Lung (tissue), 11 donors: ENCODE measurements at regions not wholly inside any gene's neighbourhood (a gene's known extent, or its start where the extent isn't known, plus 50 kb on each side); places are given as distances from the start of the nearest gene placed in this dataset.
"Not testable (repeated sequence)": the region's sequence is repeated elsewhere in the genome, so short reads cannot be mapped to it uniquely, and the experiment has no call there.

ENCODE experiments used
- ATAC-seq: fragments of 200-7000 bp; cut with Tn5 transposase; one replicate; pipeline ENCODE4 v1.9.1; 2020; ENCODE audit warnings: moderate number of reproducible peaks; ENCODE audit not compliant: insufficient read depth, low FRiP score
- DNase-seq, 3 donors: peaks; one replicate each; pipeline ENCODE4 v3.0.0-alpha.2; 2013 to 2017
- H3K27ac ChIP-seq, 2 donors: one replicate each; pipeline ENCODE4 v1.5.1; 2013; ENCODE audit warnings: mild to moderate bottlenecking in 2 of 2, moderate library complexity in 2 of 2, control low read depth in 1 of 2, inconsistent platforms in 1 of 2, low read depth in 1 of 2, low read length in 1 of 2
- H3K27me3 ChIP-seq, 3 donors: one replicate each; pipeline ENCODE4 v1.5.1; 2013; ENCODE audit warnings: low read length in 2 of 3; ENCODE audit not compliant: control insufficient read depth in 3 of 3, insufficient read depth in 3 of 3
- H3K36me3 ChIP-seq, 4 donors: one replicate each; pipeline ENCODE4 v1.5.1; 2013; ENCODE audit warnings: low read length in 4 of 4, mild to moderate bottlenecking in 1 of 4, moderate library complexity in 1 of 4; ENCODE audit not compliant: control insufficient read depth in 4 of 4, insufficient read depth in 4 of 4
- H3K4me1 ChIP-seq, 5 donors: one replicate each; pipeline ENCODE4 v1.5.1; 2013; ENCODE audit warnings: low read length in 5 of 5, mild to moderate bottlenecking in 2 of 5, moderate library complexity in 1 of 5; ENCODE audit not compliant: control insufficient read depth in 5 of 5, insufficient read depth in 5 of 5
- H3K4me3 ChIP-seq: one replicate; pipeline ENCODE4 v1.5.1; 2013; ENCODE audit warnings: mild to moderate bottlenecking, control low read depth, moderate library complexity
- H3K9ac ChIP-seq, 2 donors: one replicate each; pipeline ENCODE4 v1.5.1; 2013; ENCODE audit warnings: low read length in 2 of 2, control low read depth in 1 of 2; ENCODE audit not compliant: insufficient read depth in 1 of 2
- H3K9me3 ChIP-seq, 4 donors: one replicate each; pipeline ENCODE4 v1.5.1; 2013; ENCODE audit warnings: low read length in 3 of 4, mild to moderate bottlenecking in 1 of 4, moderate library complexity in 1 of 4; ENCODE audit not compliant: control insufficient read depth in 4 of 4, insufficient read depth in 3 of 4
- WGBS, 2 donors: extraction: QIAGEN DNeasy Blood & Tissue Kit; methylation state at CpG; one replicate each; pipeline ENCODE4 v1.1.7; 2013; 5-methylcytosine and 5-hydroxymethylcytosine counted together
- TF ChIP-seq, protein P1 (sequence below): IDR thresholded peaks from 2 replicates; pipeline ENCODE4 v1.5.1; 2012; ENCODE audit warnings: mild to moderate bottlenecking; ENCODE audit errors: control extremely low read depth, extremely low read depth
- donor health status: control.
- donor health status: control.
- donor health status: Bipolar disorder and iron deficiency.
- donor health status: healthy.
- donor health status: DM: yes; HTN: yes; CAD: no.

DNA sequence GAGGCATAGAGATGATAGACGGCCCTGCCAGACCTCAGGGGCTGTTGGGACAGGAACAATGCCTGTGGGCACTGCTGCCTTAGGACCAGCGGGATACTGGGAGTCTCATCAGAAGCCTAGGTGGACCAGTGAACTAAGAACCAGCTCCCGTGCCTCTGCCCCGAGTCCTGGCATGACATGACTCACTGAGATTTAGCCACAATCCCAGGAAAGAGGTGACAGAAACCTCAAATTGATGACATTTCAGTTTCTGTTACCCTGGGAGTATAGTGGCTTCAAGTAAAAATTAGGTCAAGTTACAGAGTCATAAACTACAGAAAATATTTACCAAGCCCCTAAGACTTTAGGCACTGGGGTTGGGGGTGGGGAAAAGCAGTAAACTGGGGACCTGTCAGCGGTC is 74.6 kb upstream of the GADD45A start:
- H3K27me3 ChIP-seq = no peaks in the 10 kb centered on the region
- no peak overlapping the region for H3K27ac ChIP-seq
- ATAC-seq (no peak), DNase-seq (no peak)
- no peak overlapping the region for H3K9ac ChIP-seq
- no peaks in the 10 kb centered on the region for H3K36me3 ChIP-seq
- no peaks in the 10 kb centered on the region for H3K9me3 ChIP-seq
- WGBS, 2 donors = 86 to 88% methylated on average over 5 of the region's 5 CpGs
- H3K4me3 ChIP-seq = no peak overlapping the region
- TF ChIP-seq, protein P1, sequence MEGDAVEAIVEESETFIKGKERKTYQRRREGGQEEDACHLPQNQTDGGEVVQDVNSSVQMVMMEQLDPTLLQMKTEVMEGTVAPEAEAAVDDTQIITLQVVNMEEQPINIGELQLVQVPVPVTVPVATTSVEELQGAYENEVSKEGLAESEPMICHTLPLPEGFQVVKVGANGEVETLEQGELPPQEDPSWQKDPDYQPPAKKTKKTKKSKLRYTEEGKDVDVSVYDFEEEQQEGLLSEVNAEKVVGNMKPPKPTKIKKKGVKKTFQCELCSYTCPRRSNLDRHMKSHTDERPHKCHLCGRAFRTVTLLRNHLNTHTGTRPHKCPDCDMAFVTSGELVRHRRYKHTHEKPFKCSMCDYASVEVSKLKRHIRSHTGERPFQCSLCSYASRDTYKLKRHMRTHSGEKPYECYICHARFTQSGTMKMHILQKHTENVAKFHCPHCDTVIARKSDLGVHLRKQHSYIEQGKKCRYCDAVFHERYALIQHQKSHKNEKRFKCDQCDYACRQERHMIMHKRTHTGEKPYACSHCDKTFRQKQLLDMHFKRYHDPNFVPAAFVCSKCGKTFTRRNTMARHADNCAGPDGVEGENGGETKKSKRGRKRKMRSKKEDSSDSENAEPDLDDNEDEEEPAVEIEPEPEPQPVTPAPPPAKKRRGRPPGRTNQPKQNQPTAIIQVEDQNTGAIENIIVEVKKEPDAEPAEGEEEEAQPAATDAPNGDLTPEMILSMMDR = no peak
- H3K4me1 ChIP-seq = peaks cover 0 to 14% (median 4%) of the 10 kb centered on the region in 5 donors

DNA sequence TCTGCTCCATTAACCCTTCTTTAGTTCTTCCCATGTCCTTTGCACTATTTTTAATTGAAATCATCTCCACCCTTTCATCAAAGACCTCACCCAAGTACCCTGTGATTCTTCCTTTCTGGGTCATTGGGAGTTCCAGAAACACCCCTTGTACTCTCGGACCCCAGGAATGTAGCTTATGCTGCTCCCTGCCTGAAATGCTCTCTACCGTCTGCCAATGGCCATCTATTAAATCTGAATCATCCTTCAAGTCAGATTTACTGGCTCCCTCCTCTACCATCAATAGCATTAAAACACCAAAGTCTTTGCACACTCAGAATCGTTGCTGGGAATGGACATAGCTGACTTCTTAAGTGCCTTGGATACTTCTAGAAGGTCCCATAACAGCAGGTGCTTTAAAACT is 73.2 kb upstream of the GADD45A start:
- Histone ChIP-seq H3K27me3 (no peaks in the 10 kb centered on the region), H3K4me3 (no peak overlapping the region), H3K9me3 (no peaks in the 10 kb centered on the region), H3K9ac (no peak overlapping the region), H3K36me3 (no peaks in the 10 kb centered on the region), H3K27ac (no peak overlapping the region), H3K4me1 (peaks cover 0 to 14% (median 6%) of the 10 kb centered on the region in 5 donors)
- WGBS, 2 donors = 79 to 86% methylated on average over 3 of the region's 3 CpGs
- TF ChIP-seq, protein P1 = no peak
- DNase-seq = no peak
- ATAC-seq = no peak

DNA sequence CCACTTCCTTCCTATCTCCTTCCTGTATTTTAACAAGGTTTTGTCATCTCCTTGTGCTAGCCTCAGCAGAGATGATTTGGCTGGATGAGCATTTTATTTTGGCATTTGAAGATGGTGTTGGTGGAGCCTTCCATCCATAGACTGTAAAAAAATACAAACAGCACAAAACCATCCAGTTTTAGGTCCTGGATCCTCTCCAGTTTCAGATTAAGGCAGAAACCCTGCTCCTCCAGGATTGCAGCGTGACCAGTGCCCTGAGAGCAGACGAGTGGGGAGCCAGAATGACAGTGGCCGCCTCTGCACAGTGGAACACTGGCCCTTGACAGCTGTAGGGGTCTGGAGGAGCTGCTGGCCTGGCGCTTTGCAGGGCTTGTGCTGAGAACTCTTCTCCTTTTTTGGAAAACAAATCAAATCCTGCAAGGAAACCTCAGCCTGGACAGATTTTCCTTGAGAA is 72.2 kb upstream of the GADD45A start:
- no peak for ATAC-seq
- Histone ChIP-seq H3K9ac (no peak overlapping the region), H3K27ac (peak overlapping the region in 1 of 2 donors; percentile 17), H3K4me3 (no peak overlapping the region), H3K27me3 (no peaks in the 10 kb centered on the region), H3K36me3 (no peaks in the 10 kb centered on the region), H3K9me3 (no peaks in the 10 kb centered on the region), H3K4me1 (peaks cover 0 to 14% (median 6%) of the 10 kb centered on the region in 5 donors)
- TF ChIP-seq, protein P1 = no peak
- DNase-seq = peak; percentile 31 to 70 (median 66)
- WGBS, 2 donors = 64 to 84% methylated on average over 4 of the region's 4 CpGs

DNA sequence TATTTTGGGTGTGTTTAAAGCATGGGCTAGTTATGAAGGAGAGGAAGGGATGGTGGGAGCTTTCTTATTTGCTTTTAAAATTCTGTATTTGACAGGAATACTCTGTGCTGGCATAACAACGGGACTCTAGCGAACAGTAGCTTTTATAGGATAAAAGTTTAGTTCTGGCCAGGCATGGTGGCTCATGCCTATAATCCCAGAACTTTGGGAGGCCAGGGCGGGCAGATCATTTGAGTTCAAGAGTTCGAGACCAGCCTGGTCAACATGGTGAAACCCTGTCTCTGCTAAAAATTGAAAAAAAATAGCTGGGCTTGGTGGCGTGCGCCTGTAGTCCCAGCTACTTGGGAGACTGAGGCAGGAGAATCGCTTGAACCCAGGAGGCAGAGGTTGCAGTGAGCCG is 71.5 kb upstream of the GADD45A start:
- H3K4me3 ChIP-seq, DNase-seq, H3K36me3 ChIP-seq, H3K9ac ChIP-seq, H3K27me3 ChIP-seq, H3K27ac ChIP-seq, ATAC-seq, H3K9me3 ChIP-seq: not testable (repeated sequence)
- H3K4me1 ChIP-seq = peaks cover 0 to 18% (median 6%) of the 10 kb centered on the region in 5 donors
- 91 to 93% methylated on average over 8 of the region's 8 CpGs for WGBS, 2 donors
